DND-41 (cell line): ENCODE measurements at regions not wholly inside any gene's neighbourhood (a gene's known extent, or its start where the extent isn't known, plus 50 kb on each side); places are given as distances from the start of the nearest gene placed in this dataset.

ENCODE experiments used
- ATAC-seq: fragments of 200-7000 bp; cut with Tn5 transposase; 3 replicates; pipeline ENCODE4 v1.9.1; 2021; ENCODE audit warnings: low read depth; ENCODE audit not compliant: insufficient read depth
- DNase-seq: peaks from one replicate; pipeline ENCODE4 v3.0.0-alpha.2; 2020
- H2AFZ ChIP-seq: 2 replicates; pipeline ENCODE4 v1.6.0; 2012; ENCODE audit warnings: low read depth, low read length
- H3K27ac ChIP-seq: 2 replicates; pipeline ENCODE4 v1.5.1; 2012; ENCODE audit warnings: low read length, inconsistent platforms
- H3K27me3 ChIP-seq: fragments of 200-600 bp; sonication (generic); 2 replicates; pipeline ENCODE4 v1.6.0; 2012; ENCODE audit warnings: low read length, mild to moderate bottlenecking, inconsistent platforms; ENCODE audit not compliant: insufficient read depth, poor library complexity
- H3K36me3 ChIP-seq: 2 replicates; pipeline ENCODE4 v1.5.1; 2012; ENCODE audit warnings: low read length, inconsistent platforms; ENCODE audit not compliant: insufficient read depth
- H3K4me1 ChIP-seq: 2 replicates; pipeline ENCODE4 v1.5.1; 2012; ENCODE audit warnings: mild to moderate bottlenecking, low read length; ENCODE audit not compliant: insufficient read depth
- H3K4me2 ChIP-seq: 2 replicates; pipeline ENCODE4 v1.6.0; 2012; ENCODE audit warnings: mild to moderate bottlenecking, moderate library complexity, low read length, inconsistent platforms; ENCODE audit not compliant: insufficient read depth
- H3K4me3 ChIP-seq, 2 experiments: fragments of 200-600 bp in 1 of 2; shearing (Covaris generic) in 1 of 2; 2 replicates each; pipeline ENCODE4 v1.5.1; 2012 to 2016; ENCODE audit warnings: inconsistent platforms in 2 of 2, low read length in 2 of 2, mild to moderate bottlenecking in 2 of 2, low read depth in 1 of 2, moderate library complexity in 1 of 2
- H3K79me2 ChIP-seq: 2 replicates; pipeline ENCODE4 v1.6.0; 2012; ENCODE audit warnings: low read length, inconsistent platforms; ENCODE audit not compliant: insufficient read depth
- H3K9ac ChIP-seq: 2 replicates; pipeline ENCODE4 v1.6.0; 2012; ENCODE audit warnings: low read depth, mild to moderate bottlenecking, inconsistent platforms, low read length, moderate library complexity
- H3K9me3 ChIP-seq: 2 replicates; pipeline ENCODE4 v1.5.1; 2012; ENCODE audit warnings: low read length, moderate library complexity, mild to moderate bottlenecking, inconsistent platforms; ENCODE audit not compliant: insufficient read depth, severe bottlenecking
- H4K20me1 ChIP-seq: 2 replicates; pipeline ENCODE4 v1.6.0; 2012; ENCODE audit warnings: low read length; ENCODE audit not compliant: insufficient read depth
- EZH2 ChIP-seq: IDR thresholded peaks from 3 replicates; pipeline ENCODE4 v1.6.1; 2012; ENCODE audit warnings: borderline replicate concordance, low read depth, mild to moderate bottlenecking, moderate library complexity, low read length, inconsistent platforms; ENCODE audit not compliant: severe bottlenecking
- TF ChIP-seq, protein P1 (sequence below): IDR thresholded peaks from 2 replicates; pipeline ENCODE4 v1.5.1; 2012; ENCODE audit warnings: borderline replicate concordance, low read length, moderate library complexity, mild to moderate bottlenecking; ENCODE audit not compliant: poor library complexity, severe bottlenecking; ENCODE audit errors: extremely low read depth

DNA sequence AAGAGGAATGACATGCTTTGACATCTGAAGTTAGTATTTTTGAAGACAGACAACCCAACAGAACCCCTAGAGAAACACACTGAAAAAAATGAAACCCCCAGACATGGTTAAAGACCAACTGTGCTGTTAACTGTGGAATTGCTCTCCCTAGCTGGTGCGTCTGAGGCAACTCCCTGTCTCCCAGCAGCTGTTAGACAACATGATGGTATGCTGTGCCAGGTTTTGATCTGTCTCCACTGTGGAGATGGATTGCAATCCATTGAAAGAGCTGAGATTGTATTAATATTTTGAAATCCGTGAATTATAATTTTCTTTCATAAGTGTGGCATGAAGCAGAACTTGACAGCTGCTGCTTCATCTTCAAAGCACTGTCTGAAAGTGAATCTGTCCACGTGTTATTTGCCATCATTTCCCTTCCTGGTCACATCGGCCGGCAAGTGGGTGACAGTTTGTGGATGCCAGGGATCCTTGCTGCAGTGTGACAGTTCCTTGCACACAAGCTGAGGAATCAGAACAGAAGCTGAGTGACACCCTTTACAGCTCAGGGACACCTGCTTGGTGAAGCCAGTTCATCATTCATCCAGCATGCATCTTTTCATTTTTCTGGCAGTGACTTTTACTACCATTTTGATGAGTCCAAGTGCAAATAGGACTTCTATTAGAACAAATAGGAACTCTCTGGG, 58.2 kb upstream of the ACSL3 start:
- Histone ChIP-seq H3K4me1 (no peaks in the 10 kb centered on the region), H3K27ac (no peak overlapping the region), H3K9me3 (no peaks in the 10 kb centered on the region), H3K27me3 (no peaks in the 10 kb centered on the region), H3K4me3 (no peak overlapping the region), H3K9ac (no peak overlapping the region), H3K79me2 (no peaks in the 10 kb centered on the region), H3K36me3 (no peaks in the 10 kb centered on the region), H2AFZ (no peak overlapping the region; the same call in 1 of the 2 replicates), H4K20me1 (no peaks in the 10 kb centered on the region), H3K4me2 (no peak overlapping the region)
- TF ChIP-seq, protein P1, sequence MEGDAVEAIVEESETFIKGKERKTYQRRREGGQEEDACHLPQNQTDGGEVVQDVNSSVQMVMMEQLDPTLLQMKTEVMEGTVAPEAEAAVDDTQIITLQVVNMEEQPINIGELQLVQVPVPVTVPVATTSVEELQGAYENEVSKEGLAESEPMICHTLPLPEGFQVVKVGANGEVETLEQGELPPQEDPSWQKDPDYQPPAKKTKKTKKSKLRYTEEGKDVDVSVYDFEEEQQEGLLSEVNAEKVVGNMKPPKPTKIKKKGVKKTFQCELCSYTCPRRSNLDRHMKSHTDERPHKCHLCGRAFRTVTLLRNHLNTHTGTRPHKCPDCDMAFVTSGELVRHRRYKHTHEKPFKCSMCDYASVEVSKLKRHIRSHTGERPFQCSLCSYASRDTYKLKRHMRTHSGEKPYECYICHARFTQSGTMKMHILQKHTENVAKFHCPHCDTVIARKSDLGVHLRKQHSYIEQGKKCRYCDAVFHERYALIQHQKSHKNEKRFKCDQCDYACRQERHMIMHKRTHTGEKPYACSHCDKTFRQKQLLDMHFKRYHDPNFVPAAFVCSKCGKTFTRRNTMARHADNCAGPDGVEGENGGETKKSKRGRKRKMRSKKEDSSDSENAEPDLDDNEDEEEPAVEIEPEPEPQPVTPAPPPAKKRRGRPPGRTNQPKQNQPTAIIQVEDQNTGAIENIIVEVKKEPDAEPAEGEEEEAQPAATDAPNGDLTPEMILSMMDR = no peak
- TF ChIP-seq EZH2 = no peak
- ATAC-seq (no peak), DNase-seq (no peak)

DNA sequence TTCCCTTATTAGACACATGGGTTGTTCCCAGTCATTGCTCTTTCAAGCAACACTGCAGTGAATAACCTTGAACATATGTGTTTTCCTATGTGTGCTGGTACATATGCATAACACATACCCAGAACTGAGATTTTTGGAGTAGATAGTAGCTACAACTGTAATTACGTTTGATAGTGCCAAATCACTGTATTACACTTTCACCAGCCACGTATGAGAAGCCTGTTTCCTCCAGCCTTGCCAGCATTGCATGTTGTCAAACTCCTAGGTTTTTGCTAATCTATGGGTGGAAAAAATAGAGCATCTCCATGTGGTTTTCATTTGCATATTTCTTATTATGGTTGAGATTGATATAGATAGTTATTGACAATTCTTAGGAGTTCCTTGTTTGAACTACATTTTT, 56.5 kb upstream of the ACSL3 start:
- ATAC-seq = no peak

DNA sequence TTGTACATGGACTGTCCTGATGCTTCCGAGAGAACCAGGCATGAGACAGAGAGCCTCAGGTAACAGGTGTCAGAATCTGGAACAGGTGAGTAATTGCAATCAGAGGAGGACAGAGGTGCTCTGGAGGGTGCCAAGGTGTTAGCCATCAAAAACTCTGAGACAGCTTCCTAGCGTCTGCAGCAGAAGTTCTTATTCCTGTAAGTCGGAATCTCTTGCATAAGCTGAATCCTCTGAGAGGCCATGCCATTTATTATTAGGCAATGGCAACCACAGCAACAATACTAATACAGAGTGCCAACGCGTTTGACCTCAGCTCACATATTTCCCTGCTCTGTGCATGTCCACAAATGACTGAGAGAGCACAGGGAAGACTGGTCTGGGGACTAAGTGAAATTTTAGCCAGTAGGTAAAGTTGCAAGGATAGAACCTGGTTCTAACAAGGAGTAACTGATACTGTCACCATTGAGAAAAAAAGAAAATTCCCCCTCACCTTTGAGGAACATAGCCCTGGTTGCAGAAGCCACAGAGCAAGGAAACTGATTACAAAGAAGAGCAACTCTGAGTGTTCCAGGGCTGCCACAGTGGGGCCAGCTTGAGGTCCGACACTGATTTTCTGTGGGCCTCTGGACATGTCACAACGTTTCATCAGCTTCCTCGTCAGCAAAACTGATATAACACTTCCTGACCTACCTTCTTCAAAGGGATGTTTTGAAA, 55.1 kb upstream of the ACSL3 start:
- H2AFZ ChIP-seq = no peak overlapping the region
- ATAC-seq = no peak
- H3K36me3 ChIP-seq = no peaks in the 10 kb centered on the region
- no peaks in the 10 kb centered on the region for H3K4me1 ChIP-seq
- H3K79me2 ChIP-seq = no peaks in the 10 kb centered on the region
- H4K20me1 ChIP-seq = no peaks in the 10 kb centered on the region
- no peak for TF ChIP-seq EZH2
- TF ChIP-seq, protein P1 = no peak
- H3K9ac ChIP-seq = no peak overlapping the region
- no peak overlapping the region for H3K4me2 ChIP-seq
- no peak overlapping the region for H3K27ac ChIP-seq
- no peaks in the 10 kb centered on the region for H3K9me3 ChIP-seq
- H3K4me3 ChIP-seq = no peak overlapping the region
- H3K27me3 ChIP-seq = no peaks in the 10 kb centered on the region
- no peak for DNase-seq

More for the DNA sequence above, 56.5 kb upstream of the ACSL3 start:
- no peak for DNase-seq
- Histone ChIP-seq H4K20me1 (no peaks in the 10 kb centered on the region), H3K4me2 (no peak overlapping the region), H2AFZ (no peak overlapping the region), H3K9me3 (no peaks in the 10 kb centered on the region), H3K9ac (no peak overlapping the region), H3K4me1 (no peaks in the 10 kb centered on the region), H3K36me3 (no peaks in the 10 kb centered on the region), H3K79me2 (no peaks in the 10 kb centered on the region), H3K27ac (no peak overlapping the region), H3K4me3 (no peak overlapping the region), H3K27me3 (no peaks in the 10 kb centered on the region)
- TF ChIP-seq, protein P1 = no peak
- no peak for TF ChIP-seq EZH2
